ENCODE measurements at regions not wholly inside any gene's neighbourhood (a gene's known extent, or its start where the extent isn't known, plus 50 kb on each side); places are given as distances from the start of the nearest gene placed in this dataset.

DNA sequence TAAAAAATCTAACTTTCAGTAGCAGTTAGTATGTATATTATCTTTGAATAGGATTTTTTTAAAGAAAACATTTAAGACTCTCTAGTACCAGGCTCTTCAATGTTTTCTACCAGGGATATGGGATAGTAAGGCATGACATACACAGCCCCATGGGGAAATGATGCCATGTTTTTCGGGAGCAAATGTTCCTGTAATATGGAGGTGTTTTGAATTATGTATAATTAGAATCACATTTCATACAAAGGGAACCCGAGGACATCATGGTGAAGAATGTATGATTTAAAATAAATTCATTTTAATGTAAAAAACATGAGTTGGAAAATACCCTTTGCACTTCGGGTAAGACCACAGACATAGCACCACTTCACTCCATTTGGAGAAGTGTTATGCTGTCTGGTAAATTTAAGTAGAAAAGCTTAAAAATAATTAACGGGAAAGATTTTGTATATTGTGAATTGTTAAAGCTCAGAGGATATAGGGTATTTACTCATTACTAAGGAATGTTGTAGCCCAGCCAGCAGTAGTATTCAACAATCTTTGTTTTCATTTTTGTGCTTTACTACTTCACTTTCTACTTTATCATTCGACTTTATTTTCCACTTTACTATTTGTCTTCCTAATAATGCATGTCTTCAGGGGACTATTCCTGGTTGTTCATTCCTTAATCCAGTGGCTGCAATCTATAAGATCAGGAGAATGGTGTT lies 2050.7 kb downstream of the ARAP2 start:
- no peaks in the 10 kb centered on the region for H3K4me1 ChIP-seq (ENCODE audit: control insufficient read depth in 1 of 2, extremely low read depth in 1 of 2, insufficient read depth in 2 of 2, low read length in 2 of 2)
- no peak overlapping the region for H3K4me3 ChIP-seq (ENCODE audit: control insufficient read depth in 1 of 2, extremely low read depth in 1 of 2, low read length in 1 of 2)
- H3K9me3 Mint-ChIP-seq = peaks cover 12 to 15% (median 13%) of the 10 kb centered on the region in 3 donors
- DNase-seq = no peak
- peaks cover 3% of the 10 kb centered on the region for H3K9me3 ChIP-seq
- H3K27me3 Mint-ChIP-seq = no peaks in the 10 kb centered on the region
- no peaks in the 10 kb centered on the region for H3K27me3 ChIP-seq (replicated peaks in 1 of 2; ENCODE audit: control insufficient read depth in 2 of 2, extremely low read depth in 1 of 2, insufficient read depth in 2 of 2, low read length in 1 of 2)
- WGBS (ENCODE audit: insufficient coverage) = no CpG with 5 or more reads among the region's 5 CpGs
- H3K36me3 Mint-ChIP-seq = no peaks in the 10 kb centered on the region
- H3K4me1 Mint-ChIP-seq = no peaks in the 10 kb centered on the region
- CTCF ChIA-PET = no interaction called here
- no peak for ATAC-seq (replicated peaks in 1 of 4)
- H3K4me3 Mint-ChIP-seq = no peak overlapping the region
- POLR2A ChIA-PET = no interaction called here
- no peak overlapping the region for H3K27ac ChIP-seq (ENCODE audit: low read length)
- no peak overlapping the region for H3K27ac Mint-ChIP-seq
- no peaks in the 10 kb centered on the region for H3K36me3 ChIP-seq (ENCODE audit: control insufficient read depth in 2 of 2, extremely low read depth in 1 of 2, insufficient read depth in 1 of 2, low read length in 1 of 2)

DNA sequence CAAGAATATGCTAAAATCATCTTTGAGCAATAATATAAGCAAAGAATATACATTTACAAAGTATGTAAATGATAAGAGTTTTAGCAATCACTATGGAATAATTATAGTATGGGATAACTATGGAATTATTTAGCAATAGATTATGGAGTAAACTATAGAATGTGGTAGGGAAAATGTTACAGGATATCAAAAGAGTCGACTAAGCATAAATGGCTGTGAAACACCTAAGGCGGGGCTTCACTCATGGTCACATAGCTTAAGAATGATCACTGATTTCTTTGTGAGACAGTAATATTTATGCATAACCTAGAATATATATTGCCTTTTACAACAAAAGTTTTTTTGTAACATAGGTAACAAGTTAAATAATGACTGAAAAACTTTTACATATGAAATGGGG lies 2049.7 kb downstream of the ARAP2 start:
- DNase-seq (no peak), ATAC-seq (replicated peaks in 1 of 4) (no peak)
- no peak overlapping the region for H3K27ac ChIP-seq (ENCODE audit: low read length)
- no peaks in the 10 kb centered on the region for H3K27me3 Mint-ChIP-seq
- H3K9me3 ChIP-seq = peaks cover 3% of the 10 kb centered on the region
- no peaks in the 10 kb centered on the region for H3K27me3 ChIP-seq (replicated peaks in 1 of 2; ENCODE audit: control insufficient read depth in 2 of 2, extremely low read depth in 1 of 2, insufficient read depth in 2 of 2, low read length in 1 of 2)
- no peak overlapping the region for H3K27ac Mint-ChIP-seq
- no peaks in the 10 kb centered on the region for H3K36me3 ChIP-seq (ENCODE audit: control insufficient read depth in 2 of 2, extremely low read depth in 1 of 2, insufficient read depth in 1 of 2, low read length in 1 of 2)
- ChIA-PET POLR2A (no interaction called here), CTCF (no interaction called here)
- H3K4me3 ChIP-seq (ENCODE audit: control insufficient read depth in 1 of 2, extremely low read depth in 1 of 2, low read length in 1 of 2) = no peak overlapping the region
- no CpG with 5 or more reads among the region's 2 CpGs for WGBS (ENCODE audit: insufficient coverage)
- no peaks in the 10 kb centered on the region for H3K4me1 ChIP-seq (ENCODE audit: control insufficient read depth in 1 of 2, extremely low read depth in 1 of 2, insufficient read depth in 2 of 2, low read length in 2 of 2)
- H3K4me1 Mint-ChIP-seq = no peaks in the 10 kb centered on the region
- H3K9me3 Mint-ChIP-seq = peaks cover 7 to 15% (median 8%) of the 10 kb centered on the region in 3 donors
- no peak overlapping the region for H3K4me3 Mint-ChIP-seq
- no peaks in the 10 kb centered on the region for H3K36me3 Mint-ChIP-seq

DNA sequence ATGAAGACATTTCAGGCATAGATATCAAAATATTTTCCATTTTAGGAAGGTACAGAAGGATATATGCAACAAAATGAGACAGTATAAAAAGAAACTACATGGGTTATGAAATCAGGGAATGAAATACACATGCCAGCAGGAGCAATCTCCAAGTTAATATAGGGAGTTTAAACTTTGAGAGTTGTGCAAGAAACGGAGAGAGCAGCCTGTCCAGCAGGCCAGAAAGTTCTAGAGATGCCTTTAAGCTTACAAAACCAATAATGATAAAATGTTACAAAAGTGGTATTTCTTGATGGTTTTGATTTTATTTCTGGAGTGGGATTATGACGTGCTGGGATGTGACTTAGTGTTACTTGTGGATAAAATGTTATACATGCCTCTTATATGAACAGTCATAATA lies 2047.9 kb downstream of the ARAP2 start:
- ATAC-seq (replicated peaks in 1 of 4) (no peak), DNase-seq (no peak)
- Mint-ChIP-seq H3K9me3 (peaks cover 8 to 16% (median 14%) of the 10 kb centered on the region in 3 donors), H3K4me3 (no peak overlapping the region), H3K27ac (no peak overlapping the region), H3K36me3 (no peaks in the 10 kb centered on the region), H3K4me1 (no peaks in the 10 kb centered on the region), H3K27me3 (no peaks in the 10 kb centered on the region)
- H3K27ac ChIP-seq (ENCODE audit: low read length) = no peak overlapping the region
- no peak overlapping the region for H3K4me3 ChIP-seq (ENCODE audit: control insufficient read depth in 1 of 2, extremely low read depth in 1 of 2, low read length in 1 of 2)
- no CpG with 5 or more reads among the region's 2 CpGs for WGBS (ENCODE audit: insufficient coverage)
- ChIA-PET CTCF (no interaction called here), POLR2A (no interaction called here)
- no peaks in the 10 kb centered on the region for H3K9me3 ChIP-seq
- H3K27me3 ChIP-seq (replicated peaks in 1 of 2; ENCODE audit: control insufficient read depth in 2 of 2, extremely low read depth in 1 of 2, insufficient read depth in 2 of 2, low read length in 1 of 2) = no peaks in the 10 kb centered on the region
- no peaks in the 10 kb centered on the region for H3K4me1 ChIP-seq (ENCODE audit: control insufficient read depth in 1 of 2, extremely low read depth in 1 of 2, insufficient read depth in 2 of 2, low read length in 2 of 2)
- no peaks in the 10 kb centered on the region for H3K36me3 ChIP-seq (ENCODE audit: control insufficient read depth in 2 of 2, extremely low read depth in 1 of 2, insufficient read depth in 1 of 2, low read length in 1 of 2)

DNA sequence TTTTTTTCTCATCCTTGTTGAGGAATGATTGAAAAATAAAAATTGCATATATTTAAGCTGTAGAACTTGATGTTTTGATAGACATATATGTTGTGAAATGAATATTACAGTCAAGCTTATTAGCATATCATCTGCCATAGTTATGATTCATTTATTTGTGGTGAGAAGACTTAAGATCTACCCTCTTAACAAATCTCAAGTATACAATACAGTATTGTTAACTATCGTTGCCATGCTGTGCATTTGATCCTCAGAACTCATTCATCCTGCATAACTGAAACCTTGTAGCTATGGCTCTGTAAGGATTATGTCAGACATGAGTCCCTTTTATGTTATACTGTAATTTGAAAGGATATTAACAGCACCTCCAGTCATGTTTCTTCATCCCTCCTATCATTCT lies 2045.3 kb downstream of the ARAP2 start:
- Histone ChIP-seq H3K27ac (ENCODE audit: low read length) (no peak overlapping the region), H3K4me1 (ENCODE audit: control insufficient read depth in 1 of 2, extremely low read depth in 1 of 2, insufficient read depth in 2 of 2, low read length in 2 of 2) (no peaks in the 10 kb centered on the region), H3K36me3 (ENCODE audit: control insufficient read depth in 2 of 2, extremely low read depth in 1 of 2, insufficient read depth in 1 of 2, low read length in 1 of 2) (no peaks in the 10 kb centered on the region), H3K27me3 (replicated peaks in 1 of 2; ENCODE audit: control insufficient read depth in 2 of 2, extremely low read depth in 1 of 2, insufficient read depth in 2 of 2, low read length in 1 of 2) (no peaks in the 10 kb centered on the region), H3K4me3 (ENCODE audit: control insufficient read depth in 1 of 2, extremely low read depth in 1 of 2, low read length in 1 of 2) (no peak overlapping the region), H3K9me3 (no peaks in the 10 kb centered on the region)
- ATAC-seq (replicated peaks in 1 of 4) = no peak
- Mint-ChIP-seq H3K4me1 (no peaks in the 10 kb centered on the region), H3K36me3 (no peaks in the 10 kb centered on the region), H3K27ac (no peak overlapping the region), H3K9me3 (peaks cover 11 to 26% (median 20%) of the 10 kb centered on the region in 3 donors), H3K27me3 (no peaks in the 10 kb centered on the region), H3K4me3 (no peak overlapping the region)
- POLR2A ChIA-PET = interaction anchor here in 1 of 2 donors (0.7 kb wide), 1 partner anchor 13 kb away, joined by 4 read pairs; no protein-coding TSS in a partner anchor
- no CpG with 5 or more reads among the region's 1 CpG for WGBS (ENCODE audit: insufficient coverage)
- CTCF ChIA-PET = no interaction called here
- DNase-seq = no peak

DNA sequence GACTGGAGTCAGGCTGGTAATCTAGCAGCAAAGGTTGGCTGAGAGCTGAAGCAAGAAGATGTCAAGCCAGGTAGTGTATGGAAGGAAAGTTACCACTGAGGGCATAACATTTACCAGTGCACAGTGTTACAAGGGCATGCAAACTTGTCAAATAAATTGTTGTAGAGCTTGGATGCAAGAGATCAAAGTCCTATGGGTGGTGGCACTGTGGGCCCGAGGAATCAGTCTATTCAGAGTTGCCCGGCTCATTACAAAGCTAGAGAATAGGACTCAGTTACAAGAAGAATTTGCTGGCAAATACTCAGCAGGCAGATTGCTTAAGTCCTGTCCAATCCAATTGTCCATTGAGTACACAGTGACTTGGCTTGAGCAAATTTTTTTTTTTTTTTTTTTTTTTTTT lies 2043.8 kb downstream of the ARAP2 start:
- no peaks in the 10 kb centered on the region for H3K4me1 ChIP-seq (ENCODE audit: control insufficient read depth in 1 of 2, extremely low read depth in 1 of 2, insufficient read depth in 2 of 2, low read length in 2 of 2)
- 87% methylated on average over 2 of the region's 2 CpGs for WGBS (ENCODE audit: insufficient coverage)
- H3K4me3 ChIP-seq (ENCODE audit: control insufficient read depth in 1 of 2, extremely low read depth in 1 of 2, low read length in 1 of 2) = no peak overlapping the region
- Mint-ChIP-seq H3K4me3 (no peak overlapping the region), H3K36me3 (no peaks in the 10 kb centered on the region), H3K27ac (no peak overlapping the region), H3K4me1 (no peaks in the 10 kb centered on the region), H3K27me3 (no peaks in the 10 kb centered on the region), H3K9me3 (peaks cover 17 to 26% (median 25%) of the 10 kb centered on the region in 3 donors)
- POLR2A ChIA-PET = no interaction called here
- ATAC-seq (replicated peaks in 1 of 4) = no peak
- DNase-seq = no peak
- no peaks in the 10 kb centered on the region for H3K36me3 ChIP-seq (ENCODE audit: control insufficient read depth in 2 of 2, extremely low read depth in 1 of 2, insufficient read depth in 1 of 2, low read length in 1 of 2)
- no peaks in the 10 kb centered on the region for H3K9me3 ChIP-seq
- H3K27me3 ChIP-seq (replicated peaks in 1 of 2; ENCODE audit: control insufficient read depth in 2 of 2, extremely low read depth in 1 of 2, insufficient read depth in 2 of 2, low read length in 1 of 2) = no peaks in the 10 kb centered on the region
- no peak overlapping the region for H3K27ac ChIP-seq (ENCODE audit: low read length)
- CTCF ChIA-PET = no interaction called here

DNA sequence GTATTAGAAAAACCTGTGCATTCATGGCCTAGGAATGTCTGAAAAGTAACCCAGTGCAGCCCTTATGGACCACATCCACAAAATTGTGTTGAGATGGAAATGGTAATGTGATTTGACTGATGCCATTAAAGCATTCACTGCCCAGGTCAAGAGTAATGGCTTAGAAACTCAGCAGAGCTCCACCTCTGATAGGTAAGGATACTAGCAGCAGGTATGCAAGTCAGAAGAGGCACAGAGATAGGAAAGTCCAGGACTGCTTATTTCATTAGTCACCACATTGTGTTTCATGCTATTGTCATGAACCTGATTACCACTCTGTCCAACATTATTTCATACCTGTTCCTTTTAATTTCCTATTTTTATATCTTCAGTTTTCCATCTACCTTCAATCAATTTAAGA lies 2042.2 kb downstream of the ARAP2 start:
- ChIA-PET CTCF (no interaction called here), POLR2A (no interaction called here)
- H3K27ac Mint-ChIP-seq = no peak overlapping the region
- no peak for ATAC-seq (replicated peaks in 1 of 4)
- no peak for DNase-seq
- no peaks in the 10 kb centered on the region for H3K36me3 Mint-ChIP-seq
- H3K9me3 Mint-ChIP-seq = peaks cover 14 to 26% (median 26%) of the 10 kb centered on the region in 3 donors
- Histone ChIP-seq H3K27me3 (replicated peaks in 1 of 2; ENCODE audit: control insufficient read depth in 2 of 2, extremely low read depth in 1 of 2, insufficient read depth in 2 of 2, low read length in 1 of 2) (no peaks in the 10 kb centered on the region), H3K9me3 (no peaks in the 10 kb centered on the region), H3K4me3 (ENCODE audit: control insufficient read depth in 1 of 2, extremely low read depth in 1 of 2, low read length in 1 of 2) (no peak overlapping the region), H3K36me3 (ENCODE audit: control insufficient read depth in 2 of 2, extremely low read depth in 1 of 2, insufficient read depth in 1 of 2, low read length in 1 of 2) (no peaks in the 10 kb centered on the region), H3K27ac (ENCODE audit: low read length) (no peak overlapping the region), H3K4me1 (ENCODE audit: control insufficient read depth in 1 of 2, extremely low read depth in 1 of 2, insufficient read depth in 2 of 2, low read length in 2 of 2) (no peaks in the 10 kb centered on the region)
- no peak overlapping the region for H3K4me3 Mint-ChIP-seq
- no peaks in the 10 kb centered on the region for H3K27me3 Mint-ChIP-seq
- no peaks in the 10 kb centered on the region for H3K4me1 Mint-ChIP-seq

DNA sequence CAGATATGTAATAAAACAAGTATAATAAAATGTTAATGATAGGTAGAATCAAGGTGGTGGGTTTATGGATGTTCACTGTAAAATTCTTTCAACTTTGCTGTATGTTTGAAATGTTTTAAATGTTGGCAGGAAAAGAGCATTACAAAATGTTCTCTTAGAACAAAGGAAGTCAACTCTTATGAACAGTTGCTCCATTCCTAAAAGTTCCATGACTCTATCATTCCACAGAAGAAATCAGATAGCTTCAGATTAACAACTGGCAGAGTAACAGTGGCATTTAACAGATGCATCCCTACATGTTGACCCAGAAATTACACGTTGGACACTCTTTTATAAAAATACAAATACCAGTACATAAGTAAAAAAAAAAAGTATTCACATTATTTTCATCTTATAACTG lies 2023.7 kb downstream of the ARAP2 start:
- WGBS (ENCODE audit: insufficient coverage) = no CpG with 5 or more reads among the region's 1 CpG
- no peaks in the 10 kb centered on the region for H3K36me3 Mint-ChIP-seq
- Histone ChIP-seq H3K27me3 (replicated peaks in 1 of 2; ENCODE audit: control insufficient read depth in 2 of 2, extremely low read depth in 1 of 2, insufficient read depth in 2 of 2, low read length in 1 of 2) (no peaks in the 10 kb centered on the region), H3K36me3 (ENCODE audit: control insufficient read depth in 2 of 2, extremely low read depth in 1 of 2, insufficient read depth in 1 of 2, low read length in 1 of 2) (no peaks in the 10 kb centered on the region), H3K27ac (ENCODE audit: low read length) (no peak overlapping the region), H3K4me1 (ENCODE audit: control insufficient read depth in 1 of 2, extremely low read depth in 1 of 2, insufficient read depth in 2 of 2, low read length in 2 of 2) (no peaks in the 10 kb centered on the region), H3K9me3 (no peaks in the 10 kb centered on the region), H3K4me3 (ENCODE audit: control insufficient read depth in 1 of 2, extremely low read depth in 1 of 2, low read length in 1 of 2) (no peak overlapping the region)
- no peaks in the 10 kb centered on the region for H3K4me1 Mint-ChIP-seq
- ATAC-seq (replicated peaks in 1 of 4) (no peak), DNase-seq (no peak)
- H3K27me3 Mint-ChIP-seq = no peaks in the 10 kb centered on the region
- ChIA-PET POLR2A (no interaction called here), CTCF (no interaction called here)
- no peak overlapping the region for H3K27ac Mint-ChIP-seq
- peaks cover 10 to 16% (median 13%) of the 10 kb centered on the region in 3 donors for H3K9me3 Mint-ChIP-seq
- H3K4me3 Mint-ChIP-seq = no peak overlapping the region
